Heart right ventricle (tissue), 16 donors: ENCODE measurements at regions not wholly inside any gene's neighbourhood (a gene's known extent, or its start where the extent isn't known, plus 50 kb on each side); places are given as distances from the start of the nearest gene placed in this dataset.

Source experiments
- ATAC-seq, 8 donors: fragments of 200-7000 bp; cut with Tn5 transposase; one replicate each; pipeline ENCODE4 v1.9.1; 2020; ENCODE audit warnings: mild to moderate bottlenecking in 8 of 8, moderate library complexity in 8 of 8, moderate number of reproducible peaks in 1 of 8
- DNase-seq, 2 donors: peaks; one replicate each; pipeline ENCODE4 v3.0.0-alpha.2; 2020
- H3K27ac ChIP-seq, 10 donors: fragments of 200-600 bp; sonication (generic) in 2 of 10; one replicate each; pipeline versions ENCODE4 v1.5.0 to v1.8.0; 2020 to 2022; ENCODE audit warnings: mild to moderate bottlenecking in 3 of 10
- H3K27me3 ChIP-seq, 7 donors: fragments of 200-600 bp; one replicate each; pipeline ENCODE4 v1.8.0; 2021 to 2022; ENCODE audit warnings: mild to moderate bottlenecking in 2 of 7
- H3K36me3 ChIP-seq, 9 donors: fragments of 200-600 bp; sonication (generic) in 1 of 9; one replicate each; pipeline versions ENCODE4 v1.5.0 to v1.8.0; 2020 to 2022; ENCODE audit warnings: mild to moderate bottlenecking in 2 of 9
- H3K4me1 ChIP-seq, 9 donors: fragments of 200-600 bp; sonication (generic) in 1 of 9; one replicate each; pipeline versions ENCODE4 v1.5.0 to v1.8.0; 2020 to 2022; ENCODE audit warnings: mild to moderate bottlenecking in 4 of 9
- H3K4me3 ChIP-seq, 10 donors: fragments of 200-600 bp; sonication (generic) in 2 of 10; one replicate each; pipeline versions ENCODE4 v1.5.0 to v1.8.0; 2020 to 2022; ENCODE audit warnings: mild to moderate bottlenecking in 7 of 10, moderate library complexity in 2 of 10
- H3K9me3 ChIP-seq, 11 donors: fragments of 200-600 bp in 10 of 11; sonication (generic) in 2 of 11; one replicate each; pipeline versions ENCODE4 v1.5.0 to v1.8.0; 2013 to 2022; ENCODE audit warnings: mild to moderate bottlenecking in 2 of 11, control low read depth in 1 of 11, moderate library complexity in 1 of 11
- WGBS, 2 donors: extraction: QIAGEN DNeasy Blood & Tissue Kit; methylation state at CpG; one replicate each; pipeline ENCODE4 v1.1.7; 2013; ENCODE audit warnings: inconsistent platforms in 1 of 2; 5-methylcytosine and 5-hydroxymethylcytosine counted together
- intact Hi-C, 10 donors: fragments of 100-400 bp; cut with DNase I; formaldehyde crosslinking; loops; one replicate each; pipeline versions ENCODE4 v1.11.1 to v1.14.2; 2022
- TF ChIP-seq, protein P1 (sequence below), 9 donors: fragments of 200-600 bp; sonication (generic) in 2 of 9; IDR thresholded peaks; one replicate each; pipeline versions ENCODE4 v1.5.0 to v1.8.0; 2021 to 2022; ENCODE audit warnings: antibody characterized with exemption in 9 of 9, mild to moderate bottlenecking in 5 of 9, moderate library complexity in 1 of 9
- donor health status: Arrhythmogenic right ventricular cardiomyopathy.
- donor health status: ischemic (EF 13 %, LVEDD 7.1; RV severe dilation, severe dysfunction).
- donor health status: healthy with polysubstance abuse.
- donor health status: DM: no; HTN: yes; CAD: no.
- donor health status: DM: no; HTN: no; CAD: no.
- donor health status: ischemic (EF 25% LVEDD 6.9; RV normal size, moderate dysfunction).
- donor health status: ischemic (EF 25% LVEDD 5.7; RV mildly dilated, moderate dysfunction).
- donor health status: healthy.
- donor health status: DM: yes; HTN: yes; CAD: no.
- donor health status: Ischemic cardiomyopathy.
- donor health status: ischemic (EF 35%, LVEDD 5.7; RV mildly dilated, moderate dysfunction).
- donor health status: nonischemic (EF 11% LVEDD 7.7; RV severe dilation, severe dysfunction).
- donor health status: DM: yes; HTN: yes; CAD: no.
- donor health status: PGD.
- donor health status: ischemic (EF 29% LVEDD 5.4; RV normal size, mild dysfunction).
- donor health status: nonischemic (EF 23%, LVEDD 6.1; RV moderate dilation, normal function).

DNA sequence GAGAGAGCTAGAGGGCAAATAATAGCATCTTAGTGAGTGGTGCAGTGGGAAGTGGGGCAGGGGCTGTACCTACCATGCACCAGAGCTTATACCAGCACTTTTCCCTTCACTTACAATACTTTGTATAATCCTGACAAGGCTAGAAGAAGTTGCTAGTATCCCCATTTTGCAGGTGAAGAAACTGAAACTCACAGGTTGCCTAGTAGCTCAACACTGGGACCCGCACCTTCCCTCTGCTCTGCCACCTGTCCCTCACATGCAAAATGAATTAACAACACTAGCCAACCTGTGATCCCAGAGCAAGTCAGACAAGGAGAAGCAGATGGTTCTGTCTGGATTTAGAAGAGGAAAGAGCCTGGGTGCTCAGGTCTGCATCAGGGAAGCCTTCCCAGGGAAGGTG is 510.4 kb downstream of the BUD13 start:
- no peak for DNase-seq
- TF ChIP-seq, protein P1, sequence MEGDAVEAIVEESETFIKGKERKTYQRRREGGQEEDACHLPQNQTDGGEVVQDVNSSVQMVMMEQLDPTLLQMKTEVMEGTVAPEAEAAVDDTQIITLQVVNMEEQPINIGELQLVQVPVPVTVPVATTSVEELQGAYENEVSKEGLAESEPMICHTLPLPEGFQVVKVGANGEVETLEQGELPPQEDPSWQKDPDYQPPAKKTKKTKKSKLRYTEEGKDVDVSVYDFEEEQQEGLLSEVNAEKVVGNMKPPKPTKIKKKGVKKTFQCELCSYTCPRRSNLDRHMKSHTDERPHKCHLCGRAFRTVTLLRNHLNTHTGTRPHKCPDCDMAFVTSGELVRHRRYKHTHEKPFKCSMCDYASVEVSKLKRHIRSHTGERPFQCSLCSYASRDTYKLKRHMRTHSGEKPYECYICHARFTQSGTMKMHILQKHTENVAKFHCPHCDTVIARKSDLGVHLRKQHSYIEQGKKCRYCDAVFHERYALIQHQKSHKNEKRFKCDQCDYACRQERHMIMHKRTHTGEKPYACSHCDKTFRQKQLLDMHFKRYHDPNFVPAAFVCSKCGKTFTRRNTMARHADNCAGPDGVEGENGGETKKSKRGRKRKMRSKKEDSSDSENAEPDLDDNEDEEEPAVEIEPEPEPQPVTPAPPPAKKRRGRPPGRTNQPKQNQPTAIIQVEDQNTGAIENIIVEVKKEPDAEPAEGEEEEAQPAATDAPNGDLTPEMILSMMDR (IDR thresholded peaks at IDR 0.05) = no peak
- no peak overlapping the region for H3K4me3 ChIP-seq
- H3K27ac ChIP-seq = no peak overlapping the region
- 87 to 92% methylated on average over 1 of the region's 1 CpG for WGBS, 2 donors
- H3K4me1 ChIP-seq = peaks cover 0 to 5% (median 0%) of the 10 kb centered on the region in 9 donors
- no peaks in the 10 kb centered on the region for H3K36me3 ChIP-seq
- intact Hi-C loops = no loop called here
- no peak for ATAC-seq
- no peaks in the 10 kb centered on the region for H3K9me3 ChIP-seq
- peaks cover 0 to 66% (median 35%) of the 10 kb centered on the region in 7 donors for H3K27me3 ChIP-seq

DNA sequence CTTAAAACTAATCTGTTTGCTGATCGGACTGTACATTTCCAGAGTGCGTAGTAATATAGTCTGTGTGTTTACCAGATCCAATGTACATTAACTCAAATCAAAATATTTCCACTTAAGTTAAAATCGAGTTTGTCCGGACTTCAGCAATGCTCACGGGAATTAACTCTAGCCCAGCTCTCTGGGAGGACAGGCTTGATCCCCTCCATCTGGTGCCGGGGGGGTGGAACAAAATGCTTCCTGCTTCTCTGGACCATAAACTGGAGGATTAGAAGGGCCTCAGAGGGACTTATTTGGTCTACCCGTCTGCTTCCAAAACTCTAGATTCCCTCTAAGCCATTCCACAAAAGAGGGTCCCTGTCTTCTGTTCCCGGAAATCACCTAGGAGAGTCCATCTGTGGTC is 511.2 kb downstream of the BUD13 start:
- intact Hi-C loops = no loop called here
- H3K4me3 ChIP-seq = no peak overlapping the region
- DNase-seq (peak in 1 of 2 donors; percentile 26), ATAC-seq (peak in 2 of 8 donors; percentile 42 to 47)
- 62 to 68% methylated on average over 8 of the region's 8 CpGs for whole genome bisulfite sequencing, 2 donors
- H3K4me1 ChIP-seq = peaks cover 0 to 5% (median 0%) of the 10 kb centered on the region in 9 donors
- H3K9me3 ChIP-seq = no peaks in the 10 kb centered on the region
- H3K27me3 ChIP-seq = peaks cover 0 to 64% (median 33%) of the 10 kb centered on the region in 7 donors
- H3K36me3 ChIP-seq = no peaks in the 10 kb centered on the region
- TF ChIP-seq, protein P1 (IDR thresholded peaks at IDR 0.05) = no peak
- H3K27ac ChIP-seq = no peak overlapping the region

DNA sequence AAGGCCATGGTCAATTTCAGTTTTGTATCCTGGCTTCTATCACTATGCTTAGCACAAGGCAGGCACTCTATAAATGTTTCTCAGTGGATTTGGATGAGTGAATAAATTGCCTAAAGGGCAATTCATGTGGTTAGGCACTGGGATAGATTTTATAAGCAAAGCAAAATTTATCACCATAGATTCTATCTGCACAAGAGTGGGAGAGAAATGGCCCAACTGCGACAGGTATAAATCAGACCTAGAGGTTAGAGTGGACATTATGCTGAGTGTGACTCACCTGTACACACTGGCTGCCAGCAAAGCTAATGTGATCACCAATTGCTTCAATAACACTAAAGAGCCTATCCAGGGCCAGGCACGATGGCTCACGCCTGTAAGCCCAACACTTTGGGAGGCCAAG is 514.0 kb downstream of the BUD13 start:
- Histone ChIP-seq H3K36me3 (no peaks in the 10 kb centered on the region), H3K27me3 (peaks cover 0 to 50% (median 25%) of the 10 kb centered on the region in 7 donors), H3K4me3 (no peak overlapping the region), H3K4me1 (peaks cover 0 to 5% (median 0%) of the 10 kb centered on the region in 9 donors), H3K9me3 (no peaks in the 10 kb centered on the region), H3K27ac (no peak overlapping the region)
- no peak for DNase-seq
- WGBS, 2 donors = 86 to 88% methylated on average over 3 of the region's 3 CpGs
- intact Hi-C loops = no loop called here
- ATAC-seq = no peak
- TF ChIP-seq, protein P1 (IDR thresholded peaks at IDR 0.05) = no peak

DNA sequence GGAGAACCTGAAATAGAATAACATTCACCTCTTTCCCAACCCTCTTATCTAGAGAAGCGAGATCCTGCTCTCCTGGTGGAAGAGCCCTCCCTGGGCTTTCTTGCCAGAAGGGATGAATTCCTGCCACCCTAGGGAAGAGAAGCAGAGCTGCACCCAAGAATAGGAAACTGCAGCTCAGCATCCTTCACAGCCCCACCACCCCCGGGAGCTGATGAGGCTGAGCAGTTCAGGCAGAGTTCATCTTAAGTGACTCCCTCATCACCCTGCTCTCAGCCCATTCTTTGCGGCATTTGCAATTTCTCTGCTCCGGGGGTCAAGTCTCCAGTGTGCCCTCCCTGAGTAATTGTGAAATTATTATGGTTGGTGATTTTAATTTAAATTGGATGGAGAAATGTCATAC is 514.9 kb downstream of the BUD13 start:
- no peaks in the 10 kb centered on the region for H3K9me3 ChIP-seq
- WGBS, 2 donors = 40 to 66% methylated on average over 4 of the region's 4 CpGs
- TF ChIP-seq, protein P1 (IDR thresholded peaks at IDR 0.05) = no peak
- H3K27ac ChIP-seq = no peak overlapping the region
- no peak for ATAC-seq
- peaks cover 0 to 43% (median 16%) of the 10 kb centered on the region in 7 donors for H3K27me3 ChIP-seq
- H3K4me1 ChIP-seq = peaks cover 0 to 5% (median 0%) of the 10 kb centered on the region in 9 donors
- H3K36me3 ChIP-seq = no peaks in the 10 kb centered on the region
- DNase-seq = no peak
- intact Hi-C loops = no loop called here
- H3K4me3 ChIP-seq = no peak overlapping the region
